NOMO-1 treated with dmso at 0.1 percent for 144 hours (cell line): ENCODE measurements at regions not wholly inside any gene's neighbourhood (a gene's known extent, or its start where the extent isn't known, plus 50 kb on each side); places are given as distances from the start of the nearest gene placed in this dataset.

Experiments used
- DNase-seq: peaks from one replicate; lab custom pipeline; 2025; ENCODE audit not compliant: unreplicated experiment; lab: John Stamatoyannopoulos, UW

- no peak for DNase-seq
Observed at GRCh38 chr10:78689584-78689935, 379.2 kb upstream of the ZMIZ1 start.

DNA sequence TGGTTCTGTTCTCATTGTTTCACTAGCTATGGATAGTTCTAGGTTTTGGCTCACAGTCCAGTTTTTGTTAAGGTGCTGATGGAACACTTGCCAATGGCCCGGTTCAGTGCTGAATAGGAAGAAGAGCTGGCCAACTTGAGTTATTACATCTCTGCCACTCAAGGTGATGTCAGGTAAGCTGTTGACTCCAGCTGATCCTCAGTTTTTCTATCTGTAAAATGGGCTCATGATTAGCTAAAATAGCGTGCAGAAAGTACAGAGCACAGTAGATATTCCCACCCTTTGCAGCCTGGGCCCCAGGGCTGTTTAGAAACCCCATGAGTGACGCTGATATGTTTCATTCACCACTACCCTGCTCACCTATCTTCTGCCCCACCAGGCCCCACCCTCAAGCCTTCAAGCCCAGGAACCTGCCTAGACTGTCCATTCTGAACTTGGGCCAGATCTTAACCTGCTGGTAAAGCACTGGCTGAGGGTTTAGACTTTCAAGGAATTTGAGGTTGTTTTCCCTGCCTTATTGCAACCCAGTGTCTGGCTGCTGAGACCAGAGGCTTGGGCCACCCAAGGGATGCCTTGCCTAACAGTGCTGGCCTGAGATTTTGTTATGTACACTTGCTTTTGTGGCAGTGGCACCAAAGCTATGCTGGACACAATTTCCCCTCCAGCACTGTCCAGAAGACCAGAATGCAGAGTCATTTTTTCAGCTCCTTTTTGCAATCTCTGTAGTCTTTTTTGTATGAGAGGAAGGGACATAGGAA lies 378.2 kb upstream of the ZMIZ1 start:
- no peak for DNase-seq

DNA sequence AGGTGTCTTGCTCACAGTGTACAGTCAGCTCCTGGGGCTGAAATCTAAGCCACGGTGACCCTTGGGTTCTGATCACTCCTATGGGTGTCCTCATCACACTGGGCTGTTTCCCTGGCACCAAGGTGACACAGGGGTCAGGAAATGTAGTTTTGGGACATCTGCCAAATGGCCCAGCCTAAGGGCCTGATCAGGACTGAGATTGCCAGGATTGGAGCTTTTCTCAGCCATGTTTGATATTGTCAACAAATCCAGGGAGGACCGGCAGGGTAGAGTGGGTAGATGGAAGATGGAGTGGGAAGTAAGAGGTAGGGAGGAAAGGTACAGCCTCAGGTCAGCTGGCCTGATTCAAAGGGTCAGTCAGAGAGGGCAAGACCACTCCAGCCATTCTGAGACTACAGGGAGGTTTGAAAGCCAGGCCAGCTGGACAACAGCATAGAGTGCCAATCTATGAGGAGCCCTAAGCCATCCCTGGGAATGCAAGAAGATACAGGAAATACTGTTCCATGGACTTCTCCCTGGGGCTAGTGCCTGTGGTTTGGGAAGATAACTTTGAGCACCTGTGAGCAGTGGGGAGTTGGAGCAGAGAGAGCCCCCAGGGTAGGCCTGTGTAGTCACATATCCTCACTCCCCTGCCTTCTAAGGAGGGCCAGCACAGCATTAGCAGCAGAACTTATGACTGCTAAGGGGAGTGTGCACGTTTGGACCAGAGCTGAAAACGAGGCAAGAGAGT lies 377.3 kb upstream of the ZMIZ1 start:
- no peak for DNase-seq

DNA sequence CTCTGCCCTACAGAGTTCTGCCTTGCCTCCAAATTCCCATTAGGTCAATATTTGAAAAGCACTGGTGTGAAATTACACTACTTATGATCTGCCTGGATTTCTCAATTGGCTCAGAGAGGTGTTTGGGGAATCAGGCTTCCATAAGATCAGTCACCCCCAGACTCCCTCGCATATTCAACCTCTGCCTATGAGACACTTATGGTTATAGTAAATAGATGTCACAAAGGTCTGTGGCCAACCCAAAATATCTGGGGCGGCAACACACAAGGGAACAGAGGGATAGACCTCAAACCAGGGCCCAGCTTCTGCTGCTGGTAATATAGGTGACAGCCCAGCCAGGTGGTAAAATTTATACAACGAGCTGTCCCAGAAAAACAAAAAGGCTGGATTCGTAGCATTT lies 376.7 kb upstream of the ZMIZ1 start:
- no peak for DNase-seq

- no peak for DNase-seq
Observed at GRCh38 chr10:78695846-78696245, 372.9 kb upstream of the ZMIZ1 start.

GRCh38 chr10:78696791-78697395 lies 371.9 kb upstream of the ZMIZ1 start:
- no peak for DNase-seq

GRCh38 chr10:78699971-78700370 lies 368.8 kb upstream of the ZMIZ1 start:
- DNase-seq, result no peak

- peak; percentile 21 for DNase-seq
Observed at GRCh38 chr10:78700413-78700812, 368.4 kb upstream of the ZMIZ1 start.

DNA sequence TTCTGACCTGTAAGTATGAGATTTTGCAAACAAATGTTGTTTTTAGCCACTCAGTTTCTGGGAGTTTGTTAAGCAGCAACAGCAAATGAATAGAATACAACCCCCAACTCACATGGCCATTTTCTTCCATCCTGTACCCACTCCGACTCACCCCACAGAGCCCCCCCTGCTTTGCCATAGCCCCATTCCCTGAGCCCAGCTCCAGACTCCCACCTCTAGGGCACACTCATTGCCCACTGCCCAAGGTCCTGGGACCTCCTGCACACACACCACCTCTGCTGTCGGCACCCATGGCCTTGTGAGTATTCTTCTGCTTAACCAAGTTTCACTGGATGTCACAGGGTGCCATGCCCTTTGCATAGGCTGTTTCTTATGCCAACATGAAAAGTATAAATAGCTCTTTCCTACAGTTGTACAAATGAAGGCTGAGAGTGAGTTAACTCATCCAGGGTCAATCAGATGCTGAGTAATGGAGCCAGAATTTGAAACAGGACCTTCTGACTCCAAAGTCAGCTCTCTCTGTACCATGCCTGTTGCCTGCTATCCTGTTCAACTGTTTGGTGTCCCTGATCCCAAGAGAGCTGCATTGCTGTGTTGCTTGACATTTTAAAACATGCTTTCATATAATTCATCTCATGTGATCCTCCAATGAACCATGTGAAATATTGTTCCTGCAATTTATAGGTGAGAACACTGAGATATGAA lies 367.8 kb upstream of the ZMIZ1 start:
- no peak for DNase-seq

- DNase-seq, result no peak
Observed at GRCh38 chr10:78702186-78702585, 366.6 kb upstream of the ZMIZ1 start.

GRCh38 chr10:78702876-78703275 lies 365.9 kb upstream of the ZMIZ1 start:
- DNase-seq, result no peak

- DNase-seq, result no peak
Observed at GRCh38 chr10:78703593-78703992, 365.2 kb upstream of the ZMIZ1 start.

GRCh38 chr10:78706256-78706655 lies 362.5 kb upstream of the ZMIZ1 start:
- DNase-seq, result no peak

GRCh38 chr10:78706726-78707540 lies 361.8 kb upstream of the ZMIZ1 start:
- no peak for DNase-seq

DNA sequence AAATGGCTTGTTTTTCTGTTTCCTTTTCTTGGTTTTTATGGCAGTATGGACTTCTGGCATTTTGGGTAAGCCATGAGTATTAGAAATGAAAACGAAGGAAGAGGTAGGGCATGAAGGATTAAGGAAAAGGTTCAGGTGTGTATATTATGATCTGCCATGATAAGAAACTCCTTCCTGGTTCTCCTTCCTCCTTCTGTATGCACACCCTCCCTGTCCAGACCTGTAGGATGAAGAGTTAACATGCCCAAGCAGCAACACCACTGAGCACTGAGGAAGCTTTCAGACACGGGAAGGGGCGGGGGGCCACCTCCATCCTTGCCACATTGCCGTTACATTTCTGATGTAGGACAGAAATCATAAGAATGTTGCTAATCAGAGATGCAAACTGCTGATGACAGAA lies 361.0 kb upstream of the ZMIZ1 start:
- DNase-seq, result no peak

- no peak for DNase-seq
Observed at GRCh38 chr10:78712147-78712546, 356.6 kb upstream of the ZMIZ1 start.

- DNase-seq, result no peak
Observed at GRCh38 chr10:78713659-78714058, 355.1 kb upstream of the ZMIZ1 start.

- no peak for DNase-seq
Observed at GRCh38 chr10:78714225-78714624, 354.5 kb upstream of the ZMIZ1 start.

DNA sequence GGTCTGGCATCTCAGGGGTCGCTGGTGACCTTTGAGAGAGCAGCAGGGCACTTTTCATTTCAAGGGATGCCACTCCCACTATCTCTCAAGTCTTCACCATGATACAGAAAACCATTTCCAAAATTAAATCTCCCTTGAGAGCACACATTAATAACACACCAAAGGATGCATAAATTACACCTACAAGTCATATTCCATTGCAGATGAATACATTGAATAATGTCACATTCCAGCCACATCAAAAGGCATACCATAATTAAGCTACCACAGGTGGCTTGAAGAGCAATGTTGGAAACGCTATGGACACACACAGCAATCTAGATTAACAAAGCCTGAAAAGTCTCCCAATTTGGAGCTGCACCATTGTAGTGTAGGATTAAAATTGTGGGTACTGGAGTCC lies 353.3 kb upstream of the ZMIZ1 start:
- no peak for DNase-seq

DNA sequence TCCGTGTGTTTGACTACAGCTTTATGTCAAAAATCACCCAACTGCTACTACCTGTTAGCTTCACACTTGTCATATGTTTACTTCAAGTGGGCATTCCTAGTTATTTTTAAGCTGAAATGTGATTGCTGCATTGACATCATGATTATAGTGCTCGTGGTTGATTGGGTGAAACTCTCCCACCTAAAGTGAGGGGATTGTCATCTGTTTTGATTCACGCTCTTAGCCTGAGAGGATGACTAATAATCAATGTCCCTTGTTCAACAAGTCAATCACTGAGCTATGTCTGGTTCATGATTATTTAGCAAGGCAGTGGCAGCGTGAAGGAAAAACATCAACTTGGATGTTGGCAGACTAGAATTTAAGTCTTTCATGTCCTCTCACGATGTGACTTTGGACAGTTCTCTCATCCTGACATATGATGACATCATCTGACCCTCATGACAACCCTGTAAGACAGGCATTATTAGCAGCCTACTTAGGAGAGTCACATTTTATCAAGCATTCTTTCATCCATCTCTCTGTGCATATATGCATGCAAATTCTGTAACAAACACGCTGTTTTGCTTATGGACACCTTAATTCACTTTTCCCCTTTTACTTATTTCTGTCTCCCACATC lies 352.6 kb upstream of the ZMIZ1 start:
- DNase-seq, result no peak
